Neuronal stem cell (in vitro differentiated cells): ENCODE measurements at regions not wholly inside any gene's neighbourhood (a gene's known extent, or its start where the extent isn't known, plus 50 kb on each side); places are given as distances from the start of the nearest gene placed in this dataset.

Experiments
- DNase-seq: peaks from one replicate; pipeline ENCODE4 v3.0.0-alpha.2; 2013; ENCODE audit warnings: low spot score
- H2AFZ ChIP-seq: one replicate; pipeline ENCODE4 v1.6.1; 2013; ENCODE audit warnings: mild to moderate bottlenecking, low read length, inconsistent platforms
- H2AK5ac ChIP-seq: 2 replicates; pipeline ENCODE4 v1.6.1; 2013; ENCODE audit warnings: low read depth, mild to moderate bottlenecking, inconsistent platforms, low read length, moderate library complexity, mixed read lengths
- H2BK120ac ChIP-seq: 2 replicates; pipeline ENCODE4 v1.6.1; 2013; ENCODE audit warnings: low read depth, mild to moderate bottlenecking, inconsistent platforms, low read length, moderate library complexity, mixed read lengths
- H2BK12ac ChIP-seq: one replicate; pipeline ENCODE4 v1.6.1; 2013; ENCODE audit warnings: low read length, inconsistent platforms
- H2BK15ac ChIP-seq: 2 replicates; pipeline ENCODE4 v1.6.1; 2013; ENCODE audit warnings: mild to moderate bottlenecking, low read length, inconsistent platforms, mixed read lengths
- H2BK5ac ChIP-seq: one replicate; pipeline ENCODE4 v1.6.1; 2013; ENCODE audit warnings: inconsistent platforms, mild to moderate bottlenecking, low read length, moderate library complexity
- H3K14ac ChIP-seq: one replicate; pipeline ENCODE4 v1.6.1; 2013; ENCODE audit warnings: low read length, inconsistent platforms
- H3K18ac ChIP-seq: 2 replicates; pipeline ENCODE4 v1.6.1; 2013; ENCODE audit warnings: low read length, inconsistent platforms
- H3K23ac ChIP-seq: 2 replicates; pipeline ENCODE4 v1.6.1; 2013; ENCODE audit warnings: low read depth, mild to moderate bottlenecking, mixed read lengths, low read length, inconsistent platforms; ENCODE audit not compliant: poor library complexity
- H3K27ac ChIP-seq: replicated peaks from 3 replicates; pipeline ENCODE4 v1.5.1; 2013; ENCODE audit warnings: low read length, inconsistent platforms
- H3K27me3 ChIP-seq, 3 experiments: 2 replicates each; pipeline ENCODE4 v1.6.1; 2013; ENCODE audit warnings: low read length in 3 of 3, mild to moderate bottlenecking in 2 of 3, inconsistent platforms in 1 of 3, low read depth in 1 of 3, mixed read lengths in 1 of 3, moderate library complexity in 1 of 3; ENCODE audit not compliant: control insufficient read depth in 3 of 3, insufficient read depth in 3 of 3
- H3K36me3 ChIP-seq, 2 donors: replicated peaks in 1 of 2; 2 replicates each; pipeline ENCODE4 v1.6.1; 2013; ENCODE audit warnings: low read length in 2 of 2; ENCODE audit not compliant: control insufficient read depth in 2 of 2, insufficient read depth in 2 of 2
- H3K4ac ChIP-seq: 2 replicates; pipeline ENCODE4 v1.6.1; 2013; ENCODE audit warnings: inconsistent platforms, mild to moderate bottlenecking, low read length, moderate library complexity
- H3K4me1 ChIP-seq, 2 donors: 1 replicate in 1 of 2; 2 replicates in 1 of 2; pipeline ENCODE4 v1.6.1; 2013; ENCODE audit warnings: low read length in 2 of 2, low read depth in 1 of 2; ENCODE audit not compliant: control insufficient read depth in 2 of 2, insufficient read depth in 1 of 2
- H3K4me2 ChIP-seq: one replicate; pipeline ENCODE4 v1.6.1; 2013; ENCODE audit warnings: mild to moderate bottlenecking, low read length, inconsistent platforms; ENCODE audit not compliant: insufficient read depth, poor library complexity, severe bottlenecking
- H3K4me3 ChIP-seq, 2 donors: 2 replicates each; pipeline ENCODE4 v1.5.1; 2013; ENCODE audit warnings: low read length in 2 of 2, mild to moderate bottlenecking in 2 of 2, inconsistent platforms in 1 of 2, moderate library complexity in 1 of 2
- H3K79me1 ChIP-seq: one replicate; pipeline ENCODE4 v1.6.1; 2013; ENCODE audit warnings: low read depth, mild to moderate bottlenecking, inconsistent platforms, low read length, moderate library complexity
- H3K9ac ChIP-seq: one replicate; pipeline ENCODE4 v1.6.1; 2013; ENCODE audit warnings: mild to moderate bottlenecking, low read depth, low read length, inconsistent platforms; ENCODE audit not compliant: poor library complexity
- H3K9me3 ChIP-seq, 2 donors: replicated peaks in 1 of 2; 2 replicates each; pipeline versions ENCODE3 to v1.6.1; 2013; ENCODE audit warnings: low read length in 2 of 2, mild to moderate bottlenecking in 2 of 2, inconsistent platforms in 1 of 2, low read depth in 1 of 2, mixed read lengths in 1 of 2, moderate library complexity in 1 of 2; ENCODE audit not compliant: control insufficient read depth in 2 of 2, insufficient read depth in 1 of 2
- H4K8ac ChIP-seq: one replicate; pipeline ENCODE4 v1.6.1; 2013; ENCODE audit warnings: low read depth, mild to moderate bottlenecking, inconsistent platforms, low read length, moderate library complexity
- H4K91ac ChIP-seq: one replicate; pipeline ENCODE4 v1.6.1; 2013; ENCODE audit warnings: low read length, low read depth, mild to moderate bottlenecking, inconsistent platforms; ENCODE audit not compliant: poor library complexity
- WGBS, 2 donors: extraction: QIAGEN DNeasy Blood & Tissue Kit; methylation state at CpG; one replicate each; pipeline ENCODE4 v1.1.7; 2013; ENCODE audit warnings: missing lambda C conversion rate in 2 of 2, mixed read lengths in 1 of 2; ENCODE audit not compliant: insufficient read length in 2 of 2, insufficient replicate concordance in 1 of 2; ENCODE audit errors: extremely low coverage in 2 of 2; 5-methylcytosine and 5-hydroxymethylcytosine counted together

GRCh38 chr12:91968076-91968776 lies 177.4 kb downstream of the BTG1 start:
- Histone ChIP-seq H3K27ac (no peak overlapping the region), H2AK5ac (no peak overlapping the region), H2BK5ac (no peak overlapping the region), H3K4me1 (peaks cover 0 to 2% of the 10 kb centered on the region in 2 donors), H3K4ac (no peak overlapping the region), H3K23ac (no peak overlapping the region), H2BK12ac (no peak overlapping the region), H3K36me3 (no peaks in the 10 kb centered on the region), H2AFZ (no peak overlapping the region), H3K4me3 (no peak overlapping the region), H3K9me3 (peaks cover 6 to 14% of the 10 kb centered on the region in 2 donors), H3K4me2 (no peak overlapping the region), H3K27me3 (no peaks in the 10 kb centered on the region), H3K9ac (no peak overlapping the region), H4K91ac (no peak overlapping the region), H4K8ac (no peak overlapping the region), H3K18ac (no peak overlapping the region), H3K14ac (no peak overlapping the region), H2BK15ac (no peak overlapping the region), H2BK120ac (no peak overlapping the region), H3K79me1 (no peaks in the 10 kb centered on the region)
- DNase-seq = no peak

- Histone ChIP-seq H2BK120ac (no peak overlapping the region), H2BK5ac (no peak overlapping the region), H3K18ac (no peak overlapping the region), H4K91ac (no peak overlapping the region), H3K79me1 (no peaks in the 10 kb centered on the region), H3K4ac (no peak overlapping the region), H2BK15ac (no peak overlapping the region), H3K27me3 (no peaks in the 10 kb centered on the region), H3K23ac (no peak overlapping the region), H3K9me3 (peaks cover 6 to 14% of the 10 kb centered on the region in 2 donors), H3K27ac (no peak overlapping the region), H2BK12ac (no peak overlapping the region), H3K4me3 (no peak overlapping the region), H3K36me3 (no peaks in the 10 kb centered on the region), H2AFZ (no peak overlapping the region), H4K8ac (no peak overlapping the region), H3K14ac (no peak overlapping the region), H3K9ac (no peak overlapping the region), H3K4me1 (peaks cover 0 to 2% of the 10 kb centered on the region in 2 donors), H2AK5ac (no peak overlapping the region), H3K4me2 (no peak overlapping the region)
- DNase-seq = no peak
- WGBS, 2 donors = no CpG with 5 or more reads among the region's 1 CpG
Observed at GRCh38 chr12:91967590-91967989, 178.1 kb downstream of the BTG1 start.

DNA sequence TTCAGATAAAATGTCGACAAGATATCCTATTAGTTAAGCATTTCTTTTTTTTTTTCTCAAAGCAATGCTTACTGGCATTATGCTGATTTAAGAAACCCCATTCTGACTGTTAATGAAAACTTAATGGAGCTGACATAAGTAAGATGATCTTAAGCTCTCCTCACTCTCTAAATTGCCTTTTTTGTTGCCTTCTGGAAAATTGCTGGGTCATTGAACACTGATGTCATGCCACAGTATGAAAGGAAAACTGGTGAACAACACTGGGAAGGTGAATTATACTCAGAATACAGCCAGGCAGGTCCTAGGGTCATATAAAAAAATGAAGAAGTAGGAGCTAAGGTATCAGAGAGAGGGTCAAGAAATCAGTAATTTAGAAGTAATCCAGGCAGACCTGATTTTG lies 179.9 kb downstream of the BTG1 start:
- Histone ChIP-seq H3K4me2 (no peak overlapping the region), H3K14ac (no peak overlapping the region), H3K27ac (no peak overlapping the region), H3K9me3 (peaks cover 6 to 13% of the 10 kb centered on the region in 2 donors), H2AK5ac (no peak overlapping the region), H3K4ac (no peak overlapping the region), H3K4me3 (no peak overlapping the region), H3K36me3 (no peaks in the 10 kb centered on the region), H2BK15ac (no peak overlapping the region), H3K18ac (no peak overlapping the region), H4K91ac (no peak overlapping the region), H3K9ac (no peak overlapping the region), H2AFZ (no peak overlapping the region), H4K8ac (no peak overlapping the region), H3K79me1 (no peaks in the 10 kb centered on the region), H2BK120ac (no peak overlapping the region), H2BK5ac (no peak overlapping the region), H3K23ac (no peak overlapping the region), H2BK12ac (no peak overlapping the region), H3K27me3 (no peaks in the 10 kb centered on the region), H3K4me1 (peaks cover 0 to 2% of the 10 kb centered on the region in 2 donors)
- no peak for DNase-seq
- WGBS, 2 donors = no CpG with 5 or more reads among the region's 1 CpG

GRCh38 chr12:91964501-91964900 lies 181.1 kb downstream of the BTG1 start:
- DNase-seq = no peak
- Histone ChIP-seq H2AK5ac (no peak overlapping the region), H2BK120ac (no peak overlapping the region), H2AFZ (no peak overlapping the region), H3K4me2 (no peak overlapping the region), H3K18ac (no peak overlapping the region), H3K27me3 (no peaks in the 10 kb centered on the region), H2BK15ac (no peak overlapping the region), H3K9me3 (peaks cover 0 to under 1% of the 10 kb centered on the region in 2 donors), H3K79me1 (no peaks in the 10 kb centered on the region), H3K36me3 (no peaks in the 10 kb centered on the region), H3K23ac (no peak overlapping the region), H2BK5ac (no peak overlapping the region), H3K27ac (no peak overlapping the region), H3K9ac (no peak overlapping the region), H4K8ac (no peak overlapping the region), H4K91ac (no peak overlapping the region), H3K4me1 (peaks cover 0 to 2% of the 10 kb centered on the region in 2 donors), H2BK12ac (no peak overlapping the region), H3K4me3 (no peak overlapping the region), H3K14ac (no peak overlapping the region), H3K4ac (no peak overlapping the region)
- WGBS, 2 donors = no CpG with 5 or more reads among the region's 1 CpG
